Type B pancreatic cell (in vitro differentiated cells): ENCODE measurements at regions not wholly inside any gene's neighbourhood (a gene's known extent, or its start where the extent isn't known, plus 50 kb on each side); places are given as distances from the start of the nearest gene placed in this dataset.
A peak's percentile ranks its signal among the peaks of the same experiment; 100 is the strongest.
"Not testable (repeated sequence)": the region's sequence is repeated elsewhere in the genome, so short reads cannot be mapped to it uniquely, and the experiment has no call there.

Experiments used
- DNase-seq: peaks from one replicate; pipeline ENCODE4 v3.0.0; 2021; ENCODE audit warnings: mixed read lengths; ENCODE audit not compliant: unreplicated experiment; ENCODE audit errors: extremely low spot score
- H3K27ac Mint-ChIP-seq: 2 replicates; pipeline ENCODE4 v1.8.0; 2021; ENCODE audit warnings: mild to moderate bottlenecking, mixed read lengths
- H3K27me3 Mint-ChIP-seq: 2 replicates; pipeline ENCODE4 v1.8.0; 2021; ENCODE audit warnings: mixed read lengths
- H3K36me3 Mint-ChIP-seq: 2 replicates; pipeline ENCODE4 v1.8.0; 2021; ENCODE audit warnings: mixed read lengths
- H3K4me1 Mint-ChIP-seq: one replicate; pipeline ENCODE4 v1.8.0; 2021; ENCODE audit warnings: mixed read lengths; ENCODE audit not compliant: unreplicated experiment
- H3K4me3 Mint-ChIP-seq: 2 replicates; pipeline ENCODE4 v1.8.0; 2021; ENCODE audit warnings: mild to moderate bottlenecking, mixed read lengths
- H3K9me3 Mint-ChIP-seq: 2 replicates; pipeline ENCODE4 v1.8.0; 2021; ENCODE audit warnings: mixed read lengths
- CTCF ChIP-seq: fragments of 200-600 bp; sonication (generic); conservative IDR thresholded peaks from 2 replicates; pipeline ENCODE4 v1.5.0; 2021; ENCODE audit warnings: antibody characterized with exemption, mild to moderate bottlenecking

GRCh38 chrX:138794246-138794645, 82.7 kb upstream of the FGF13 start:
- Mint-ChIP-seq H3K36me3 (no peaks in the 10 kb centered on the region), H3K4me3 (no peak overlapping the region), H3K27ac (no peak overlapping the region), H3K27me3 (no peaks in the 10 kb centered on the region), H3K4me1 (peaks cover 4% of the 10 kb centered on the region), H3K9me3 (no peaks in the 10 kb centered on the region)
- TF ChIP-seq CTCF: no peak
- no peak for DNase-seq

GRCh38 chrX:138791551-138791950, 80.0 kb upstream of the FGF13 start:
- Mint-ChIP-seq H3K27me3 (no peaks in the 10 kb centered on the region), H3K27ac (no peak overlapping the region), H3K36me3 (no peaks in the 10 kb centered on the region), H3K9me3 (no peaks in the 10 kb centered on the region), H3K4me1 (peaks cover 4% of the 10 kb centered on the region), H3K4me3 (no peak overlapping the region)
- TF ChIP-seq CTCF: no peak
- no peak for DNase-seq

- Mint-ChIP-seq H3K36me3 (no peaks in the 10 kb centered on the region), H3K9me3 (no peaks in the 10 kb centered on the region), H3K4me3 (no peak overlapping the region), H3K27me3 (no peaks in the 10 kb centered on the region), H3K27ac (no peak overlapping the region), H3K4me1 (no peaks in the 10 kb centered on the region)
- no peak for DNase-seq
- no peak for TF ChIP-seq CTCF
These were observed 77.3 kb upstream of the FGF13 start for GRCh38 chrX:138788771-138789170.

GRCh38 chrX:138778576-138778909, 67.0 kb upstream of the FGF13 start:
- H3K4me3 Mint-ChIP-seq, DNase-seq, H3K27me3 Mint-ChIP-seq, H3K9me3 Mint-ChIP-seq, H3K27ac Mint-ChIP-seq, H3K4me1 Mint-ChIP-seq, H3K36me3 Mint-ChIP-seq: not testable (repeated sequence)

GRCh38 chrX:138777908-138778575, 66.5 kb upstream of the FGF13 start:
- H3K4me3 Mint-ChIP-seq, DNase-seq, H3K36me3 Mint-ChIP-seq, H3K4me1 Mint-ChIP-seq, H3K9me3 Mint-ChIP-seq, H3K27ac Mint-ChIP-seq, H3K27me3 Mint-ChIP-seq: not testable (repeated sequence)

- Mint-ChIP-seq H3K36me3 (no peaks in the 10 kb centered on the region), H3K27ac (no peak overlapping the region), H3K4me1 (peaks cover 5% of the 10 kb centered on the region), H3K27me3 (no peaks in the 10 kb centered on the region), H3K4me3 (no peak overlapping the region), H3K9me3 (no peaks in the 10 kb centered on the region)
- no peak for TF ChIP-seq CTCF
- DNase-seq: no peak
These were observed 65.7 kb upstream of the FGF13 start for GRCh38 chrX:138777230-138777629.

- H3K9me3 Mint-ChIP-seq: no peaks in the 10 kb centered on the region
- peaks cover 5% of the 10 kb centered on the region for H3K4me1 Mint-ChIP-seq
- H3K27ac Mint-ChIP-seq: no peak overlapping the region
- no peak overlapping the region for H3K4me3 Mint-ChIP-seq
- peak; percentile 81 for TF ChIP-seq CTCF
- no peaks in the 10 kb centered on the region for H3K27me3 Mint-ChIP-seq
- DNase-seq: no peak
- H3K36me3 Mint-ChIP-seq: no peaks in the 10 kb centered on the region
These were observed 64.0 kb upstream of the FGF13 start for GRCh38 chrX:138775517-138775916.
